ENCODE measurements at regions not wholly inside any gene's neighbourhood (a gene's known extent, or its start where the extent isn't known, plus 50 kb on each side); places are given as distances from the start of the nearest gene placed in this dataset.
"Not testable (repeated sequence)": the region's sequence is repeated elsewhere in the genome, so short reads cannot be mapped to it uniquely, and the experiment has no call there.

DNA sequence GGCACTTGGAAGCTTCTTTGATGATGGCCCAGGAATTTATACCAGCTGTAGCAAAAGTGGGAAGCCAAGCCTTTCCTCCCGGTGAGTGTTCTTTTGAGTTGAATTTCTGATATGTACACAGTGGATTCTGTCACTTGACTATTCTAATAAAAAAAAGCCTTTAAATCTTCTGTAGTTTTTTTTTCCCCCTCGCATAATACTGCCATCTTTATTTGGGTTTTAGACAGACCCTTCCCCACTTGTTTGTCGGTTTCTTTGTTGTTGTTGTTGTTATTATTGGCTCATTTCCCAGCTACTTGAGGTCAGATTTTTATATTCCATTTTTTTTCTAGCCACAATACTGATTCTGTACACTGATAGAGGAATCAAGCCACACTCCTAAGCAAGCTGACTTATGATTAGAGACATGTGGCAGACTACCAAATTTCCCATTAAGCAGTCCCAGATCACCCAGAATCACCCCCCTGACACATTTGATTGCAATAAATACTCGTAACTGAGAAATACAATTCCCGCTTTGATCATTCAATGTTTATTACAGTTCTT lies 122.4 kb upstream of the IL12A start:
- no peak for DNase-seq (ENCODE audit: low read depth in 2 of 2)

DNA sequence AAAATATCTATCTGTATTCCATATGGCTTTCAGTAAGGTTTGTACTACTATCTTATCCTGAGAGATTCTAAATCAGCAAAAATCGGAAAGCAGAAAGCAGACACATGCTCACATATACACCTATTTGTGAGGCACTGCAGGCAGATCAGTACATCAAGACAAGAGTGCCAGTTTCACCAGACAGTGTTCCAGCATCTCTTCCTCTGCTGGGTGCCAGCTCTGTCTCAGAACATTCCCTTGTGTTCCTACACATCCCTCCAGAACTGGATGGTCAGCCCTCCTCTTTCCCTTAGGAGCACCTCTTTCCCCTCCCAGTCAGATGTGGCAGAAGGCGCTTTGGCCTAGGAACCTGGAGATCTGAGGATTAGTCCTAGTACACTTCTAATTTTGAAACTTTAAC lies 121.3 kb upstream of the IL12A start:
- DNase-seq (ENCODE audit: low read depth in 2 of 2) = no peak

DNA sequence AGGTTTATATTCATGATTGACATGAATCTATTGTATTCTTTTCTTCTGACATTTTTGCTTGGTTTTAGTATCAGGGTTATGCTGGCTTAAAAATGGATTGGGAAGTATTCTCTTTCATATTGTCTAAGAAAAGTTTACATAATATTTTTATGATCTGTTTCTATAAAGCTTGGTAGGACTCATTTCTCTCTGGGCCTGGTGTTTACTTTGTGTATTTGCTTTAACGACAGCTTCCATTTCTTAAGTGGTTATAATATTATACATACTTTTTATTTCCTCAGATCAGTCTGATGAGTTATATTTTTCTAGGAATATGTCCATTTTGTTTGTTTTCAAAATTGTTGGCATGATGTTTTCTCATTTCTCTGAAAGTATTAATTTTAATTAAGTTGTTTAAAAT lies 117.9 kb upstream of the IL12A start:
- no peak for DNase-seq (ENCODE audit: low read depth in 2 of 2)

DNA sequence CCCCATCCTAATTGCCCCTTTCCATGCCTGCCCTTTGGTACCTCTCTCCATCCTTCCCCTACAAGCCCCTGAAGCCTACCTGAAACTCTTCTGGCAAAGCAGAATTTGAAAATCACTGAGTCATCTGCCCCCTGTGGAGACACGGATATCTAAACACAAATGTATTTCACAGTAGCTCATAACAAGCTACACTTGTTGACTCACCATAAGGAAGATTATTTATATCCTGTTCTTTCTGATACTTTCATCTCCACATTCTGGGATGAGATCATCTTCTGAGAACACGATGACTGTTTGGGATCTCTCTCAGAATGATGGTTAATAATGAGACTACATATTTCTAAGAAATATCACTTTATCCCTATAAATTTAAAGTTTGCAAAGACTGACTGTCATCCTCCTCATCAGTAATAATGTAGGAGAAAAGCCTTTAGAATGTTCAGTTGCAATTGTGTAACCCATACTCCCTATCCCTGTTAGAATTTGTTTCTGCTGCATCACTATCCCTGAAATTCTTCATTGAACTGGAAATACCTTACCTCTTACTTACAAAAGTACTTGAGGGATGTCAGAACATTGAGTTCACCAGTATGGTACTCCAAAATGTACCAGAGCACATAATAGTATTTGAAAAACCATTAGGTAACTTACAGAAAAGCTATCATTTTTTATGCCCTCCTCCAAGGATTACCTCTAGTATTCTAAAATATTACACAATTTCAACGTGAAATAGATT lies 116.1 kb upstream of the IL12A start:
- DNase-seq (ENCODE audit: low read depth in 2 of 2) = no peak

DNA sequence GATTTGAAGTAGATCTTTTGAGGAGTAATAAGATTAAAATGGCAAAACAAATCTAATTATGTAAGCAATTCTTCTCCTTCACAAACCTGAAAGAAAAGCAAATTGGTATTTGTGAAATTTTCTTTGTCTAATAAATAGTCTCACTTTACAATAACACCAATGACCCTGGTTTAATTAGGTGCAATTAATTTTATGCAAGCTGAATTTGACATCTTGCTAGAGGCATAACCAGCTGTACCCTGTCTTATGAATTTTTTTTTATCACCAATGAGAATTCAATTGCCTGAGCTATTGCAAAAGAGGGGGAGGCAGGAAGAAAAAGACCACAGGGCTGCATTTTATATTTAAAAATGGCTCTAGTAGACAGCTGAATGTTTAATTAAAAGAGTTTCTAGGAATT lies 113.5 kb upstream of the IL12A start:
- no peak for DNase-seq (ENCODE audit: low read depth in 2 of 2)

DNA sequence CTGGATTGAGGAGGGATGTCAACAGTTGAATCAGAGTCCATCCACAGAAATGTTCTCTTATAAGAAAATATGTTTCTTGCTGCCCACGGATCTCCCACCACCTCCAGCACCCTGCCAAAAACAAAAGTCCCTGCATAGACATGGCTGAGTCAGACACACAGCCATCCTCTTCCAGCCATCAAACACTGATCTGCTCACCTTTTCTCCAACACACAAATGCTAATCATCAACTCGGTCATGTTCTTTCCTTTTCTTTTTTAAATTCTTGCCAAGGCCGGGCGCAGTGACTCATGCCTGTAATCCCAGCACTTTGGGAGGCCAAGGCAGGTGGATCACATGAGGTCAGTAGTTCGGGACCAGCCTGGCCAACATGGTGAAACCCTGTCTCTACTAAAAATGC lies 110.7 kb upstream of the IL12A start:
- no peak for DNase-seq (ENCODE audit: low read depth in 2 of 2)

DNA sequence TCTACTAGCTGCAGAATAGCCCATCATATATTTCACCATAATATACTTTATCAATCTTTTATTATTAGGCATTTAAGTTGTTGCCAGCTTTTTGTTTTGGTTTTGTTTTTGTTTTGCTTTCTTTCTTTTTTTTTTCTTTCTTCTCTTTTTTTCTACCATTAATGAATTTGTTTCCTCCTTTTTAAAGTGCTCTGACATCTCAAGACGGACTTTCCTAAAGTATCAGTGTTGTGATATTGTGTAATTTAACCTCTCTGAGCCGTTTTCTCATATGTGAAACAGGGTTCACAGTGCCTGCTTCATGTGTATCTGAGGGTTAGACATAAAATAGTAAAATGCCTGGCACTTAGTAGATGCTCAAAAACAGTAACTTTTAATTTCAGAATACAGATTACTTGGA lies 109.5 kb upstream of the IL12A start:
- no peak for DNase-seq (ENCODE audit: low read depth in 2 of 2)

DNA sequence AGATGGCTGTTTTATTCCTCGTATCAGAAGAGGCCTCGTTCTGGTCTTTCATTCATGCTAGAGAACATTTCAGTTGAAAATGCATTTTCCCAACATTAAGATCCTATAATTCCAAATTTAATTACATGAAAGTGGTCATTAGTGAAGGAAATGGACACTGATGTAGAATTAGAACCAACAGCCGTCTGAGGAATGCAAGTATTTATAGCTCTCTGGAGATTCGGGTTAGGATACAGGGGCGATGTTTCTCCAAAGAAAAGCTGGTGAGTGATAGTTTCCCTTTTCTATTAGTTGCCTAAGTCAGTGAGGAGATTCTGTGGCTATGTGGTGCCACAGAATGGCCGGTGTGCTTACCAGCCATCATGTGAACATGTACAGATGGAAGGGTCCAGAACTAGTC lies 109.0 kb upstream of the IL12A start:
- DNase-seq (ENCODE audit: low read depth in 2 of 2) = no peak

DNA sequence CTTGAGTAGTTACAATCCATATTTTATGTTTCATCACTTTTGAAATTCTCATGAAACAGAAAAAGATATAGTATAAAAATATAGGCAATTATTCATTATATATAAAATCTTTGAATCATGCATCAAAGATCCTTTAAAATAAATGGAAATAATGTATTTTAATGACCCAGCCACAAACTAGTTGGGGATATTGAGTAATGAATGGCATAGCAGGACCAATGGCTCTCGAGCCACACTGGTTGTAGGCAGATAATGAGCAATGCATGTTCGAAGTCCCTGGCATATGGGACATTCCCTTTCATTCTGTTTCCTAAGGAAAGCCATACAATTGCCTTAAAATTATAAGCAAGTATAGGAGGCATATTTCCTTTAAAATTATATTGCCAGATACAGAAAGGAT lies 107.4 kb upstream of the IL12A start:
- DNase-seq (ENCODE audit: low read depth in 2 of 2) = no peak

DNA sequence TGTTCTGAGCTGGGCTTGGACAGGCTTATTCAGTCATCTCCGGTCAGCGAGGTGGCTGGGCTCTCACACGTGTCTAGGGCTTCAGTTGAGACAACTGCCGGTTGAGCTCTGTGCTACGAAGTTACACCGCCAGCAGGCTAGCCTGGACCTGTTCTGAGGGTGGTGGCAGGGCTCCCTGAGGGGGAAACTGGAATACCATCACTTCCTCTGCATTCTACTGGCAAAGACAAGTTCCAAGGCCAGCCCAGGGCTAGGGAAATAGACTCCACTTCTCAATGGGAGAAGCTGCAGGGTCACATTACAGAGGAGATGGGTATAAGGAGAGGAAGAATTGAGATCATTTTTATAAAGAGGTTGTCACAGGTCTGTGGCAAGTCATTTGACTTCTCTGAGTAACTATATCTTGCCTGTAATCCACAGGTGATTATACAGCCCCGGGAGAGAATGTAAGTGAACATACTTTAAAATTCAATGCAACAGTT lies 106.8 kb upstream of the IL12A start:
- DNase-seq (ENCODE audit: low read depth in 2 of 2) = no peak

DNA sequence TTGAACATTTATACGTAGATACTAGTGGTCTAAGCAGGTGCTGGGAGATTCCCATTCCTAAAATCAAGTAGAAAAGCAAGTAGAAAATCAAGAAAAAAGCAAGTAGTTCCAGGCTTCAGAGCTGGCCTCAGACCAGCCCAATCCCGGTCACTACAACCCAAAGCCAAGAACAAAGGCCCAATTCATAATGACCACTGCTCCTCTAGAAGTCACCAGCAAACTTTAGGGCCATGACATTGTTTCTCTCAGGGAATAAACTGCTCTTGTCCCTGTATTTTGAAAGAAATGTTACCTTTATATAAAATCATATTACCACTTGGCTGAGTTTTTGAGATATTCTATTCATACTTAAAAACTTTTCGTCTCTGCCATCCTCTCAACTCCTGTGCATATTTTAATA lies 106.3 kb upstream of the IL12A start:
- no peak for DNase-seq (ENCODE audit: low read depth in 2 of 2)

DNA sequence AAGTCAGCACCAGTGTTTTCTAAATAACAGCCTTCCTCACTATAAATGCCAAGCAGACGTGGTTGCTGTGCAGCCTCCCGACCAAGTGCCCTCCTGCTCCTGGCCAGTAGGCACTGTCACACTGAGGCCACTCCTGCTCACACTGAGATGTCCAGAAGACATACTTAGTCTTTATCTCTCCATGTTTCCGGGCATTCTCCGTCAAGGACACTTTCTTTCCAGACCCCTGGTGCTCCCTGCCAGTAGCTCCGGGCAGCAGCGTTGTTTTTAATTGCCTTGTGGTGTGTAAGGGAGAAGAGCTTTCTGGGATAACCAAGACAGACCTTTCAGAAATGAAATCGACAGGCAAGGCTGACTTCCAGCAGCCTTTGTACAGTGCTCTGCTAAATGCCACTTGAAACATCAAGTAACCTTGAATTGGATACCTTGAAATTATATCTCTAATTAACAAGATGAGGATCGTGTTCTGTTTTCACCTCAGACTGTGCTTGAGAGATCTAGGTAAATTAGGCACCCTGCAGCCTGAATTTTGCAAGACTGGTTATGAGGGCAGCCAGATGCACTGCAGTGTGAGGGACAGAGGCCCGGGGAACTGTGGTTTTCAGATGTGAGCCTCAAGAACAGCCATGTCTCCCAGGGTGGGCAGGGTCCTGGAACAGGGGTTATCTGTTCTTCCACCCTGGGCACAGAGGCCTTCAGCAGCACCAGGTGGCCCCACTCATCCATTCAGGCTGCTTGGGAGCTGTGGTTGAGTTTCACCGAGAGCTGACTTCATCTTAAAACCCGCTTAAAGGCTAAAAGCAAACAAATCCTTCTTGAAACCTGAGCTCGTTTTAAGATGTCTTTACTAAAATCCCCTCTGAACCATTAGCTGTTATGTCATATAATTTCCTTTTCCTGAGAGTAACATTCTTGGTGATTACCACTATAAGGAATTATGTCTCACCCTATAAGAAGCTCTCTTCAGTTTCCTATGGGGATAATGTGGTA lies 105.5 kb upstream of the IL12A start:
- no peak for DNase-seq (ENCODE audit: low read depth in 2 of 2)

DNA sequence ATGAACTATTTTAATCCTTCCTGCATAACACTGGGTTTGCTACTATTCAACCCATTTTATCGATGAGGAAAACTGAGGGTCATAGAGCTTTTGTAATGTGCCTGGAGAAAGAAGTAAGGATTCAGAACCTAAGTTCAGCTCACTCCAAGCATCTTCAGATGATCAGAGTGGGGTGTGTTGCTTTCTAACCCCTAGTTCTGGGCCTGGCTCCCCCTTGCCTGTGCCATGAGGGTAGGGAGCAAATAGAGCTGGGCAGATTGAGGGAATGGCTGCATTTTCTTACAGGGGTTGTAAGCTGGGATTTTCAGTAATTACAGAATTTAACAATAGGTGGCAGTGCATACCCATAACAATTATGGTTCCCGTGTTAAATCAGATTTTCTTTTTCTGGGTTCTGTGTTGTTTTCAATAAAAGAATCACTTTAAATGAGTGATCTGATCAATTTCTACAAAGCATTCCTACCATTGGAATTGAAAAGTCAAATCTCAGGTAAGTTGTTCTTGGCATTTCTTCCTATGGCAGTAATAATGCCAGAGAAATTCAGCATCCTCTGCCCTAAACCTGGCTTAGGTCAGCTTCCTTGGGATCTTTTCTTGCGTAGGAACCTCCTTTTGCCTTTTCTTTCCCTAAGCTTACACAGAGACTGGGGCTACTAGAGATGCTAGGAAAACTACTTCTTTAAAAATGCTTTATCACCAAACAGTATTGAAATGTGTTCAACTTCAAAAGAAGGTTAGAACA lies 103.8 kb upstream of the IL12A start:
- DNase-seq (ENCODE audit: low read depth in 2 of 2) = no peak

DNA sequence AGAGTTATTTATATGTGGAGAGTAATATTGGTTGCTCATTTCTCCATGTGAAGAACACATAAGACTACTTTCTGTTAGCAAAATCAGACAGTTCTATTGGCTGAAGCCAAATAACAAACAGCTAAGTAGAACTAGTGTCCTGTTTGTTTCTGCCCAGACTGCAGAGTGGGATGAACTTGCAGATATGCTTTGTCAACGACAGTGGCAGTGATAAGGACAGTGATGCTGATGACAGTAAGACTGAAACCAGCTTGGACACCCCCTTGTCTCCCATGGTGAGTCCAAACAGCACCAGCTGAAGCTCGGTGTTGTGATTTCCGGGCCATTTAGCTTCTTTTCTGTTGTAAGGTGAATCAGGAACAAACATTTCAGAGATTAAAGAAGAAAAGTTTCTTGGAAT lies 102.6 kb upstream of the IL12A start:
- no peak for DNase-seq (ENCODE audit: low read depth in 2 of 2)

DNA sequence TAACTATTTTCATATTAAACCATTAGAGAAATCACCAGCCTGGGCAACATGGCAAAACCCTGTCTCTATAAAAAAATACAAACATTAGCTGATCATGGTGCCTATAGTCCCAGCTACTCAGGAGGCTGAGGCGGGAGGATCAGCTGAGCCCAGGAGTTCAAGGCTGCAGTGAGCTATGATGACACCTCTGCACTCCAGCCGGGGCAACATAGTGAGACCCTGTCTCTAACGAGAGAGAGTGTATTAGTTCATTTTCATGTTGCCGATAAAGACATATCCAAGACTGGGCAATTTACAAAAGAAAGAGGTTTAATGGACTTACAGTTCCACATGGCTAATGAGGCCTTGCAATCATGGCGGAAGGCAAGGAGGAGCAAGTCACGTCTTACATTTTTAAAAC lies 102.1 kb upstream of the IL12A start:
- not testable (repeated sequence) for DNase-seq (ENCODE audit: low read depth in 2 of 2)

DNA sequence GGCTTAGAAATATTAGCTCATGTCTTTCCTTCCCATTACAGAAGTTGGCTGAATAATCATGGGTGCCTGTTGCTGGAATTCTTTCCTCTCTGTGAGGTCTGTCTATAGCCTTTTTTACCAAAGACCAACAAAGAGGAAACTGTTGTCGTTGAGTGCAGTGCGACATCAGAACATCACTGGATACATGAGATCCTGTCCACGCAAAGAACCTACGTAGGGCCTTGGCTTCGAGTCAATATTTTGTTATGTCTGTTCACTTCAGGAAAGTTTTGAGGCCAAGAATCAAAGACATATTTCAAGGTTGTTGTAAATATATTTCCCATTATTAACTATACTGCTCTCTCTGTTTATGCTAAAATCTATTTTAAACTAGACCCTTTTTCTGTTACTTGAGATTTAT lies 101.5 kb upstream of the IL12A start:
- DNase-seq (ENCODE audit: low read depth in 2 of 2) = no peak

DNA sequence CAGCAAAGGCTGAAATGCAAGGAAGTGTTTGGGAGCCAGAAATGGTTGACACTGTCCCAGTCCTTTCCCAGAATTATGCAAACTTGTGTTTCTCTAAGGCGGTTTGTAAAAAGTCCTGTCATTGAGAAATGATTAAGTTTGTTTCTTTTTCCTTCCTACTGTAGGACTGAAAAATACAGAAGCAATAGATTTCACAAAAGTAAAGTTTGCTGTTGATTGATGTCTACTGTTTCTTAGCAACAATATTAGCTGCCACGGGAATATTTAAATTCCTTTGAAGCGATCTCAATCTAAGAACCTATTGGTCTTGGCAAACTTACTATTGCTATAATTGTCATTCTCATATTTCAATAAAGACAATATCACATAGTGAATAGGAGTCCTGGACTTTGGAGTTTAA lies 100.7 kb upstream of the IL12A start:
- no peak for DNase-seq (ENCODE audit: low read depth in 2 of 2)

DNA sequence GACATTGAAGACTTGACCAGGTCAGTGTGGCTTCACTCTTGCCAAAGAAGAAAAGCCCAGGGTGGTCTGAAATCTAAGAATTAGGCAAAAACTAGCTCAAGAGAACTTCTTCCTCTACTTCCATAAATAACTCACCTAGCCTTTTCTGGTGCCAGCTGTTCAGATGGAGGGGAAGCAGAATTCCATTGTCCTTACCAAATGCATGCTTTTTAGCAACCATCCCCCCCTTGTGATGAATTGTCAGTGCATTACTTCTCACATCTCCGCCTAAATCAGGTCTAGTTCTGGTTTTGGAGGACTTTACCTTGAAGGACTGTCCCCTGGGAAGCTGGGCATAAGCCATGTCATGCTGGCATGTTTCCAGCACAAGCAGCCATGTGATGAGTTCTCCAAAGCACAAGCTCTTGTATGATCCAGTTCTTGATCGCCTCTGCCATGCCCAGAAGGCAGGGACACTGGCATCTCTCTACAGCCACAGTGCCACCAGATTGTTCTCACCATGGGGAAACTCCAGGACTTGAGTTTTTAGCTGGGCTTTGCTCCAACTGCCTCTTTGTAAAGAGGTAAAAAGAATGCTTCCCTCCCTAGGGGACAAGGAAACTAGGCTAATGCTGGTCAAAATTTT lies 96.4 kb upstream of the IL12A start:
- no peak for DNase-seq (ENCODE audit: low read depth in 2 of 2)

DNA sequence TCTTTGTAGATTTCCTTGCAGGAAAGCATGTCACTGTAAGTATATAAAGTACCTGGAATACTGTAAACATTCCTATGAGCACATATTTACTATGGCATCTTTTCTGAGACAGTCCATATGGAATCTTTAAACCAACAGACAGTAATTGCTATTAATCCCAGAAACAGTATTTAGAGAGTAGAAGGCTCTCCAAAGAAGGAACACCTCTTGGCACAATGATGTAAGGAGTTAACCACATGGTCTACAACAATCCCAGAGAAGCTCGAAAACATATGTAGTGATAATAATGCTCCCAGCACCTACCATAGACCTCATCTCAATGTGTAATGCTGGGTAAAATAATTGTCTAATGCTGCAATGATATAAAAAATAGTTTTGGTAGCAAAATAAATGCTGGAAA lies 95.8 kb upstream of the IL12A start:
- no peak for DNase-seq (ENCODE audit: low read depth in 2 of 2)

DNA sequence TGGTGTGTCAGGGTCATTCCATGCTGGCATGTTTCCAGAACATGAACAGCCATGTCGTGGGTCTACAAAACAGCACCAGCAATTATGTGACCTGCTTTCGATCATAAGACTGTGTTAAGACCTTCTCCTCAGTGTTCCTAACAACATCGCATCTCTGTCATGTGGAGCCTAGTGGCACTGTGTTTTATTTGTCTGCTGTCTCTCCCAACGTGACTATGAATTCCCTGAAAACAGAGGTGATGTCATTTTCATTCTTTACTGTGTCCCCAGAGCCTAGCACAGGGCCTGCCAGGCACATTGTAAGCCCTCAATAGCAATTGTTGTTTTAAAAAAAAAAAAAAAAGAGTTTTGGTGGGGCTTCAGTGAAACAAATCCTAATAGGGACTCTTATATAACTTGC lies 94.2 kb upstream of the IL12A start:
- no peak for DNase-seq (ENCODE audit: low read depth in 2 of 2)

DNA sequence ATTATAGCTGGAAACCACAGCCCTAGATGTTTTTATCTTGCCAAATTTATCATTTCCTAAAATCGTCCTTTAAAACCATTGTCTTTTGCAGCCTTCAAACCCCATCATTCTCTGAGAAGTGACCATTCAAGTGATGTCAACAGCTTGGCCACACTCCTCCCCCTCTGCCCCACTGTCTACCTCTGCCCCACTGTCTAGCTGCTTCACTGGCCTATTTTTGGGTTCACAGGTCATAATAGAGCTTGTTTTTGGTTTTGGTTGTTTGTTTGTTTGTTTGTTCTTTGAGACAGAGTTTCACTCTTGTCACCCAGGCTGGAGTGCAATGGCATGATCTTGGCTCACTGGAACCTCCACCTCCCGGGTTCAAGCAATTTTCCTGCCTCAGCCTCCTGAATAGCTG lies 93.2 kb upstream of the IL12A start:
- no peak for DNase-seq (ENCODE audit: low read depth in 2 of 2)

DNA sequence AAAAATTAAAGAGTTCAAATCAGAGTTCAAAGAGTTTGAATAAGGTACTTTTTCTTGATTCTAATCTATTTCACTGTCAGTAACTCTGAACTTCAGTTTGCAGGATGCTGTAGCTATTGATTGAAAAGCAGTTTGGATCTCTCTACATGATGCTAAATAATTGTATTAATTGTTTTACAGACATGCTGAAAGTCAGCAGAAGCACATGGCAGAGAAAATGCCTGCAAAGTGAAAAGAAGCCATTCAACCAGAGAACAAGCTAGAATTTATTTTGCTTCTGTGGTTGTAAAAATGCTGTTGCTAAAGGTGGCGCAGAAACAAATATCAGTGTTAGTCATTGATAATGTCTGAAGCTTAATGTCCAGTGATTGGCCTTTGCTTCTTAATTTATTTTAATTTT lies 92.1 kb upstream of the IL12A start:
- DNase-seq (ENCODE audit: low read depth in 2 of 2) = no peak
